Esophagus muscularis mucosa (tissue), 4 donors: ENCODE measurements at regions not wholly inside any gene's neighbourhood (a gene's known extent, or its start where the extent isn't known, plus 50 kb on each side); places are given as distances from the start of the nearest gene placed in this dataset.

Experiments used
- DNase-seq: peaks from one replicate; pipeline ENCODE4 v3.0.0-alpha.2; 2017; ENCODE audit errors: extremely low spot score
- H3K27ac ChIP-seq, 4 donors: fragments of 200-600 bp; sonication (generic); replicated peaks in 1 of 4; 1 replicate in 3 of 4; 2 replicates in 1 of 4; pipeline ENCODE4 v1.5.1; 2016 to 2019; ENCODE audit warnings: mild to moderate bottlenecking in 1 of 4
- H3K27me3 ChIP-seq, 4 donors: fragments of 200-600 bp; sonication (generic); one replicate each; pipeline versions ENCODE4 v1.5.1 to v1.6.0; 2016 to 2019
- H3K36me3 ChIP-seq, 4 donors: fragments of 200-600 bp; sonication (generic); one replicate each; pipeline ENCODE4 v1.5.1; 2016 to 2019
- H3K4me1 ChIP-seq, 4 donors: fragments of 200-600 bp; sonication (generic); one replicate each; pipeline ENCODE4 v1.5.1; 2016 to 2019
- H3K4me3 ChIP-seq, 4 donors: fragments of 200-600 bp; sonication (generic); 1 replicate in 2 of 4; 2 replicates in 2 of 4; pipeline ENCODE4 v1.5.1; 2016 to 2019; ENCODE audit warnings: mild to moderate bottlenecking in 4 of 4, moderate library complexity in 1 of 4
- H3K9me3 ChIP-seq, 4 donors: fragments of 200-600 bp; sonication (generic); 1 replicate in 3 of 4; 2 replicates in 1 of 4; pipeline ENCODE4 v1.5.1; 2016 to 2019
- CTCF ChIP-seq, 3 experiments: fragments of 200-600 bp in 2 of 3; fragments of 450-650 bp in 1 of 3; sonication (generic) in 2 of 3; IDR thresholded peaks; one replicate each; pipeline ENCODE4 v1.5.1; 2017 to 2019; ENCODE audit warnings: antibody characterized with exemption in 3 of 3, mild to moderate bottlenecking in 2 of 3, moderate library complexity in 1 of 3
- EP300 ChIP-seq: sonication (generic); formaldehyde crosslinking; IDR thresholded peaks from one replicate; pipeline ENCODE4 v1.6.1; 2017; ENCODE audit warnings: antibody characterized with exemption
- POLR2A ChIP-seq: fragments of 450-650 bp; IDR thresholded peaks from one replicate; pipeline ENCODE4 v1.6.1; 2017; ENCODE audit warnings: antibody characterized with exemption, moderate library complexity, mild to moderate bottlenecking, low read depth
- POLR2AphosphoS5 ChIP-seq, 2 donors: sonication (generic); formaldehyde crosslinking; IDR thresholded peaks; one replicate each; pipeline ENCODE4 v1.6.1; 2017; ENCODE audit warnings: antibody characterized with exemption in 2 of 2
- WGBS: methylation state at CpG from one replicate; pipeline ENCODE4 v1.1.5; 2018; 5-methylcytosine and 5-hydroxymethylcytosine counted together
- intact Hi-C: fragments of 100-400 bp; cut with DNase I; formaldehyde crosslinking; loops from one replicate; pipeline ENCODE4 v1.15.1; 2023

- Histone ChIP-seq H3K9me3 (no peaks in the 10 kb centered on the region), H3K36me3 (no peaks in the 10 kb centered on the region), H3K27ac (no peak overlapping the region), H3K4me1 (no peaks in the 10 kb centered on the region), H3K4me3 (no peak overlapping the region), H3K27me3 (no peaks in the 10 kb centered on the region)
- no peak for DNase-seq
- no peak for TF ChIP-seq POLR2AphosphoS5 (IDR thresholded peaks at IDR 0.05)
- TF ChIP-seq EP300 = no peak
- no peak for TF ChIP-seq POLR2A
- no peak for TF ChIP-seq CTCF (IDR thresholded peaks at IDR 0.05)
- intact Hi-C loops = no loop called here
These were observed 240.0 kb upstream of the RPS6KA3 start for GRCh38 chrX:20506739-20507138.

- H3K27ac ChIP-seq = no peak overlapping the region
- no peaks in the 10 kb centered on the region for H3K4me1 ChIP-seq
- no peak for DNase-seq
- no peaks in the 10 kb centered on the region for H3K36me3 ChIP-seq
- no peak for TF ChIP-seq EP300
- TF ChIP-seq POLR2A = no peak
- no peak for TF ChIP-seq CTCF (IDR thresholded peaks at IDR 0.05)
- intact Hi-C loops = no loop called here
- no peaks in the 10 kb centered on the region for H3K9me3 ChIP-seq
- H3K27me3 ChIP-seq = no peaks in the 10 kb centered on the region
- H3K4me3 ChIP-seq = no peak overlapping the region
These were observed 234.2 kb upstream of the RPS6KA3 start for GRCh38 chrX:20500949-20501348.

GRCh38 chrX:20500171-20500865 lies 233.6 kb upstream of the RPS6KA3 start:
- TF ChIP-seq CTCF (IDR thresholded peaks at IDR 0.05) (no peak), POLR2AphosphoS5 (IDR thresholded peaks at IDR 0.05) (no peak), EP300 (no peak), POLR2A (no peak)
- H3K4me3 ChIP-seq = no peak overlapping the region
- intact Hi-C loops = no loop called here
- no peaks in the 10 kb centered on the region for H3K9me3 ChIP-seq
- H3K27ac ChIP-seq = no peak overlapping the region
- H3K36me3 ChIP-seq = no peaks in the 10 kb centered on the region
- DNase-seq = no peak
- no peaks in the 10 kb centered on the region for H3K4me1 ChIP-seq
- H3K27me3 ChIP-seq = no peaks in the 10 kb centered on the region
- 60% methylated on average over 6 of the region's 6 CpGs for WGBS

GRCh38 chrX:20499763-20500162 lies 233.1 kb upstream of the RPS6KA3 start:
- intact Hi-C loops = no loop called here
- Histone ChIP-seq H3K4me3 (no peak overlapping the region), H3K36me3 (no peaks in the 10 kb centered on the region)

GRCh38 chrX:20498851-20499635 lies 232.3 kb upstream of the RPS6KA3 start:
- no peak for DNase-seq
- H3K4me1 ChIP-seq = no peaks in the 10 kb centered on the region
- intact Hi-C loops = no loop called here
- H3K36me3 ChIP-seq = no peaks in the 10 kb centered on the region
- 51% methylated on average over 7 of the region's 7 CpGs for WGBS
- H3K27ac ChIP-seq = no peak overlapping the region
- TF ChIP-seq POLR2AphosphoS5 (IDR thresholded peaks at IDR 0.05) = no peak
- no peak for TF ChIP-seq CTCF (IDR thresholded peaks at IDR 0.05)
- TF ChIP-seq POLR2A = no peak
- no peak for TF ChIP-seq EP300
- H3K9me3 ChIP-seq = no peaks in the 10 kb centered on the region
- no peak overlapping the region for H3K4me3 ChIP-seq
- H3K27me3 ChIP-seq = no peaks in the 10 kb centered on the region

More at GRCh38 chrX:20499763-20500162, 233.1 kb upstream of the RPS6KA3 start:
- Histone ChIP-seq H3K4me1 (no peaks in the 10 kb centered on the region), H3K9me3 (no peaks in the 10 kb centered on the region), H3K27ac (no peak overlapping the region), H3K27me3 (no peaks in the 10 kb centered on the region)
- DNase-seq = no peak
- no peak for TF ChIP-seq POLR2A
- TF ChIP-seq EP300 = no peak
- TF ChIP-seq POLR2AphosphoS5 (IDR thresholded peaks at IDR 0.05) = no peak
